Testis (tissue), 2 donors: ENCODE measurements at regions not wholly inside any gene's neighbourhood (a gene's known extent, or its start where the extent isn't known, plus 50 kb on each side); places are given as distances from the start of the nearest gene placed in this dataset.

Experiments
- DNase-seq: peaks from one replicate; pipeline ENCODE4 v3.0.0-alpha.2; 2019
- H3K27ac ChIP-seq, 2 donors: fragments of 200-600 bp; sonication (generic); one replicate each; pipeline ENCODE4 v1.5.1; 2019
- H3K27me3 ChIP-seq: fragments of 200-600 bp; sonication (generic); one replicate; pipeline ENCODE4 v1.5.1; 2019
- H3K36me3 ChIP-seq: fragments of 200-600 bp; sonication (generic); one replicate; pipeline ENCODE4 v1.5.1; 2017; ENCODE audit warnings: low read depth; ENCODE audit errors: missing control alignments
- H3K4me1 ChIP-seq: fragments of 200-600 bp; sonication (generic); one replicate; pipeline ENCODE4 v1.5.1; 2019
- H3K4me3 ChIP-seq, 2 donors: fragments of 200-600 bp; sonication (generic); one replicate each; pipeline ENCODE4 v1.5.1; 2017 to 2019
- H3K9me3 ChIP-seq: fragments of 200-600 bp; sonication (generic); one replicate; pipeline ENCODE4 v1.5.1; 2017
- CTCF ChIP-seq, 3 experiments: fragments of 450-650 bp in 2 of 3; fragments of 200-600 bp in 1 of 3; sonication (generic) in 1 of 3; IDR thresholded peaks; one replicate each; pipeline ENCODE4 v1.5.1; 2016 to 2019; ENCODE audit warnings: antibody characterized with exemption in 3 of 3, mild to moderate bottlenecking in 2 of 3, moderate library complexity in 1 of 3
- POLR2A ChIP-seq: fragments of 450-650 bp; IDR thresholded peaks from one replicate; pipeline ENCODE4 v1.6.1; 2017; ENCODE audit warnings: antibody characterized with exemption, mild to moderate bottlenecking, moderate library complexity
- WGBS, 2 donors: methylation state at CpG; one replicate each; pipeline ENCODE4 v1.1.5; 2018; 5-methylcytosine and 5-hydroxymethylcytosine counted together
- intact Hi-C: fragments of 100-400 bp; cut with DNase I; formaldehyde crosslinking; loops from one replicate; pipeline ENCODE4 v1.15.1; 2023; ENCODE audit warnings: low total_unique reads

GRCh38 chr2:196324211-196324610, 152.8 kb upstream of the STK17B start:
- WGBS, 2 donors, result 78 to 80% methylated on average over 2 of the region's 2 CpGs
- no peak overlapping the region for H3K4me3 ChIP-seq
- DNase-seq, result no peak
- H3K27me3 ChIP-seq, result no peaks in the 10 kb centered on the region
- intact Hi-C loops, result no loop called here
- H3K9me3 ChIP-seq, result no peaks in the 10 kb centered on the region
- H3K4me1 ChIP-seq, result no peaks in the 10 kb centered on the region
- TF ChIP-seq CTCF (IDR thresholded peaks at IDR 0.05) (no peak), POLR2A (no peak)
- no peaks in the 10 kb centered on the region for H3K36me3 ChIP-seq
- no peak overlapping the region for H3K27ac ChIP-seq

GRCh38 chr2:196328088-196328680, 156.8 kb upstream of the STK17B start:
- Histone ChIP-seq H3K27ac (no peak overlapping the region), H3K27me3 (no peaks in the 10 kb centered on the region), H3K4me1 (no peaks in the 10 kb centered on the region), H3K4me3 (no peak overlapping the region), H3K36me3 (no peaks in the 10 kb centered on the region), H3K9me3 (no peaks in the 10 kb centered on the region)
- DNase-seq, result no peak
- 55 to 82% methylated on average over 3 of the region's 3 CpGs for WGBS, 2 donors
- no peak for TF ChIP-seq CTCF (IDR thresholded peaks at IDR 0.05)
- TF ChIP-seq POLR2A, result no peak
- intact Hi-C loops, result no loop called here

GRCh38 chr2:196329959-196330358, 158.6 kb upstream of the STK17B start:
- H3K36me3 ChIP-seq, result no peaks in the 10 kb centered on the region
- WGBS, 2 donors, result 92 to 95% methylated on average over 2 of the region's 2 CpGs

GRCh38 chr2:196330645-196331044, 159.3 kb upstream of the STK17B start:
- no peak overlapping the region for H3K27ac ChIP-seq
- H3K27me3 ChIP-seq, result no peaks in the 10 kb centered on the region
- intact Hi-C loops, result no loop called here
- H3K4me3 ChIP-seq, result no peak overlapping the region
- no peaks in the 10 kb centered on the region for H3K4me1 ChIP-seq
- whole genome bisulfite sequencing, 2 donors, result 91% methylated on average over 4 of the region's 4 CpGs
- no peaks in the 10 kb centered on the region for H3K36me3 ChIP-seq
- no peaks in the 10 kb centered on the region for H3K9me3 ChIP-seq
- TF ChIP-seq POLR2A, result no peak
- no peak for TF ChIP-seq CTCF (IDR thresholded peaks at IDR 0.05)
- DNase-seq, result no peak

More at GRCh38 chr2:196329959-196330358, 158.6 kb upstream of the STK17B start:
- no peak for DNase-seq
- Histone ChIP-seq H3K27ac (no peak overlapping the region), H3K4me3 (no peak overlapping the region), H3K27me3 (no peaks in the 10 kb centered on the region), H3K9me3 (no peaks in the 10 kb centered on the region), H3K4me1 (no peaks in the 10 kb centered on the region)
- TF ChIP-seq POLR2A (no peak), CTCF (IDR thresholded peaks at IDR 0.05) (no peak)
- intact Hi-C loops, result no loop called here

GRCh38 chr2:196331143-196331542, 159.8 kb upstream of the STK17B start:
- WGBS, 2 donors, result 62 to 71% methylated on average over 5 of the region's 5 CpGs
- intact Hi-C loops, result no loop called here
- TF ChIP-seq CTCF (IDR thresholded peaks at IDR 0.05) (no peak), POLR2A (no peak)
- DNase-seq, result no peak
- Histone ChIP-seq H3K27me3 (no peaks in the 10 kb centered on the region), H3K4me1 (no peaks in the 10 kb centered on the region), H3K36me3 (no peaks in the 10 kb centered on the region), H3K27ac (no peak overlapping the region), H3K4me3 (no peak overlapping the region), H3K9me3 (no peaks in the 10 kb centered on the region)
